ENCODE measurements at regions not wholly inside any gene's neighbourhood (a gene's known extent, or its start where the extent isn't known, plus 50 kb on each side); places are given as distances from the start of the nearest gene placed in this dataset.
"Not testable (repeated sequence)": the region's sequence is repeated elsewhere in the genome, so short reads cannot be mapped to it uniquely, and the experiment has no call there.

DNA sequence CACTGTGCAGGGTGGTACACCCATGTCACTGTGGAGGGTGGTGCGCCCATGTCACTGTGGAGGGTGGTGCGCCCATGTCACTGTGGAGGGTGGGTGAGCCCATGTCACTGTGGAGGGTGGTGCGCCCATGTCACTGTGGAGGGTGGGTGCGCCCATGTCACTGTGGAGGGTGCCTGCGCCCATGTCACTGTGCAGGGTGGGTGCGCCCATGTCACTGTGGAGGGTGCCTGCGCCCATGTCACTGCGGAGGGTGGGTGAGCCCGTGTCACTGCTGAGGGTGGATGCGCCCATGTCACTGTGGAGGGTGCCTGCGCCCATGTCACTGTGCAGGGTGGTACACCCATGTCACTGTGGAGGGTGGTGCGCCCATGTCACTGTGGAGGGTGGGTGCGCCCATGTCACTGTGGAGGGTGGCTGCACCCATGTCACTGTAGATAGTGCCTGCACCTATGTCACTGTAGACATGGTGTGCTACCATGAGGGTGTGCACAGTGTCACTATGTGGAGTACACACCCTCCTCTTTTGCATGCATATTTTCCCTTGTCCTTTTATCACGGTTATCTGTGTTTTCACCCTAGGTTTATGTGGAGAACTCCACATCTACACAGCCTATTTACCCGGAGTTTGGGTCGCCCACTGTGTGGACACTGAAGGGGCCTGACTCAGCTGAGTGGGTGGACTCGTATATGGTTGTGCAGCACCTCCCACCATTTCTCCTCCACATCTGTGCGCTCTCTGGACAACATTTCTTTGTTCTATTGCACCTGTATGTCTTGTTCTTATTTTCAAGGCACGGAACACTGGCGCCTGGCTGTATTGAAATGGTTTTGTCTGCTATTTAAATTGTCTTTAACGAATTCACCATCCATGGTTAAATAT, 222.4 kb downstream of the ERMARD start:
- not testable (repeated sequence) for DNase-seq

GRCh38 chr6:169972736-169973135, 221.3 kb downstream of the ERMARD start:
- DNase-seq: no peak

- DNase-seq: no peak
Measured at GRCh38 chr6:169972101-169972651, 220.8 kb downstream of the ERMARD start.

DNA sequence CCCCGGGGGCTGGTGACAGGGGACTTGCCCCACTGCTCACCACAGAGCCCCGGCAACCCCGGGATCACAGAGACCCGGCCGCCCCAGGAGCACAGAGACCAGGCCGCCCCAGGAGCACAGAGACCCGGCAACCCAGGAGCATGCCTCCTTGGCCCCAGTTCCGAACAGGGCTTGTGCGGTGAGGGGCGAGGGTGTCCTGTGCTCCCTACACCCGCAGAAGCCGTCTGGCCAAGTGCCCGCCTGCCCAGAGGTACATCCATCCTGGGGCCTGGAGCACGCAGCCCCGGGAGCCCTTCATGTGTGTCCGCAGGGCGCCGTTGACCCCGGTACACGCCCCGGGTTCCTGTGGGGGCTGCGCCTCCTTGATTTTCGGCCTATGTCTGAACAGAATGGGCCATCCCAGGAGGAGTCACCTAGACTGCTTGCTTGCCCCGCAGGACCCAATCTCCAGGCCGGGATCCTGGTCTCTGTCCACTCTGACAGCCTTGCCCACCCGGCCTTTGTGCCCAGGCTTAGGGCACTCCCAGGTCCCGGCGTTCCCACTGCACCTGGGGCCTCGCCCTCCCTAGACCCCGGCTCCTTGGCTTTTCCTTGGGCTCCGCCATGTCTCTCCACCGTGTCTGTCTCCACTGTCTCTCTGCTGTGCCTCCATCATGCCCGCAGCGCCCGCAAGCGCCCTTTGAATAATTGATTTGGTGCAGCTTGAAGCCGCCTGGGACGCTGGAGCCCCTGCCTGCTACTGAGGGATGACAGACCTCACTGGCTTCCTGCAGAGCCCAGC, 219.8 kb downstream of the ERMARD start:
- no peak for DNase-seq

GRCh38 chr6:169970306-169970988, 219.0 kb downstream of the ERMARD start:
- DNase-seq: no peak

- DNase-seq: no peak
Measured at GRCh38 chr6:169969372-169970099, 218.1 kb downstream of the ERMARD start.

- no peak for DNase-seq
Measured at GRCh38 chr6:169968541-169969270, 217.3 kb downstream of the ERMARD start.

- DNase-seq: no peak
Measured at GRCh38 chr6:169967687-169968086, 216.3 kb downstream of the ERMARD start.

DNA sequence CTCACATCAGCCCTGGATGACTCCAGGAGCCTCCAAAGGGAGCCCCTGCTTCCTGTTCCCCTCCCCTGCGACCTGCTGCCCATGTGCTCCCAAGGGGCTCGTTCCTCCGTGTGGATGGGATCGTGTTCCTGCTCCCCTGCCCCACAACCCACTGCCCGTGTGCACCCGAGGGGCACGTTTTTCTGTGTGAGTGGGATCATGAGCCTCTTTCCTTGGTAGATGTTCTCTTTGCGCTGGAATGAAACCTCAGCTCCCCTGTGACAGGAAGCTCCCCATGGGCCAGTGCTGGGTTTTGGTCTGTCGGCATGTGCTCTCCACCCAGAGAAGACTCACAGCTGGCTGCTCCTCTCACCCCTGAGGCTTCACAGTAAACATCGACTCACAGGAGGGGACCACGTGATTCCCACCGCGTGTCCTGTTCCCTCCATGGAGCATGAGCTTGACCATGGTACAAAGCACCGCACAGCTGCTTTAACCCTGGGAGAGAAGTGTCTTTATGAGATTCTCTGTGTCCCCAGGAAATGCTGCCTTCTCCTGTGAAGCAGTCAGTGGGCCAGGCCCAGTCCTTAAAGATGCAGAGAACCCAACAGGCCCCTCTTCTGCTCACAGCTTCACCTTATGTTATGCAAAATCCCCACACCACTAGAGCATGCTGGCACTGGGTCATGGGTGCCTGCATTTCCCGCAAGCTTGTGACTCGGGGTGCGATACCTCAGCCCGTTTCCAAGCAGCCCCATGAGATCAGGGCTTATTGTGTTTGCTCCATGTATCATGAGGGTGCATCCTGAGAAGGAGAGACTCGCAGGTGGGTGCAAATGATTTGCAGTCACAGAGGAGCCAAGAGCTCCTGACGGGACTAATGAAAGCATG, 215.1 kb downstream of the ERMARD start:
- DNase-seq: no peak

GRCh38 chr6:169965657-169966311, 214.4 kb downstream of the ERMARD start:
- no peak for DNase-seq

GRCh38 chr6:169965239-169965638, 213.8 kb downstream of the ERMARD start:
- no peak for DNase-seq

GRCh38 chr6:169964486-169965180, 213.2 kb downstream of the ERMARD start:
- no peak for DNase-seq

- no peak for DNase-seq
Measured at GRCh38 chr6:169963581-169964297, 212.3 kb downstream of the ERMARD start.

- no peak for DNase-seq
Measured at GRCh38 chr6:169962604-169963469, 211.4 kb downstream of the ERMARD start.

GRCh38 chr6:169961772-169962561, 210.5 kb downstream of the ERMARD start:
- peak; percentile 7 for DNase-seq

- no peak for DNase-seq
Measured at GRCh38 chr6:169960886-169961611, 209.6 kb downstream of the ERMARD start.

Measured in fibroblast of upper back skin (primary cell).